ENCODE measurements at regions not wholly inside any gene's neighbourhood (a gene's known extent, or its start where the extent isn't known, plus 50 kb on each side); places are given as distances from the start of the nearest gene placed in this dataset.

DNA sequence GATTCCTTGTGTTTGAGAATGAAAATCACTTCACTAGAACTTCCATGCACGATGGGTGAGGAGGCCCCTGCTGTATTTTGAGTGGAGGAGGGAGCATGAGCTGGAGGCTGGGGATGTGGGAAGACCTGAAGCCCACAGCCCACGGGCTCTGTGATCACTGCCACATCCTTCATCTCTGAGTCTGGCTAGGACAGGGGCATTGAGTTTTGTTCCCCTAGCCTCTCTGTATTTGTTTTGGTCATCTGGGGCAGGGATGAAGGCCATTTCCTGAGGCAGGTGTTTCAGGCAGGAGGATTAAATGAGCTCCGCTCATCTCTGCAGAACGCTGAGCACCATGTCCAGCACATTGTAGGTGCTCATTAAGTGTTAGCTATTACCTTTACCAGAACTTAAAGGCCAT lies 293.6 kb downstream of the GLRX3 start:
- DNase-seq (ENCODE audit: low read depth in 2 of 2) = no peak

DNA sequence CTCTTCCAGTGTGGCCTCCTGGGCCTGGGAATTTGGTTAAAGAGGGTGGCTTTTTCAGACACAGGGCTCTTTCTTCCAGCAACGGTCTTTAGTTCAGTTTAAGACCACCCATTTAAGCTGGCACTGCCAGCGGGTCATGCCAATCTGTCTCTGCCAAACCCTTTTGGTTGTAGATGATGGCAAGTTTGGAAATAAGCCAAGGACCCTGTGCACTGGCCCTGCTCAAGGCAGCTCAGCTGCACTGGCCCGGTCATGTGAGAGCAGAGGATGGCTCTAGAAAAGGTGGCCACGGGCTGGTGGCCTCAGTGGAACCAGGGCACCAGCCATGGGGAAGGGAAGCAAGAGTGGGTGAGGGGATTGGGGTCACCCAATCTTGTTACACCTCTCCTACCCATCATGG lies 294.1 kb downstream of the GLRX3 start:
- DNase-seq (ENCODE audit: low read depth in 2 of 2) = no peak

DNA sequence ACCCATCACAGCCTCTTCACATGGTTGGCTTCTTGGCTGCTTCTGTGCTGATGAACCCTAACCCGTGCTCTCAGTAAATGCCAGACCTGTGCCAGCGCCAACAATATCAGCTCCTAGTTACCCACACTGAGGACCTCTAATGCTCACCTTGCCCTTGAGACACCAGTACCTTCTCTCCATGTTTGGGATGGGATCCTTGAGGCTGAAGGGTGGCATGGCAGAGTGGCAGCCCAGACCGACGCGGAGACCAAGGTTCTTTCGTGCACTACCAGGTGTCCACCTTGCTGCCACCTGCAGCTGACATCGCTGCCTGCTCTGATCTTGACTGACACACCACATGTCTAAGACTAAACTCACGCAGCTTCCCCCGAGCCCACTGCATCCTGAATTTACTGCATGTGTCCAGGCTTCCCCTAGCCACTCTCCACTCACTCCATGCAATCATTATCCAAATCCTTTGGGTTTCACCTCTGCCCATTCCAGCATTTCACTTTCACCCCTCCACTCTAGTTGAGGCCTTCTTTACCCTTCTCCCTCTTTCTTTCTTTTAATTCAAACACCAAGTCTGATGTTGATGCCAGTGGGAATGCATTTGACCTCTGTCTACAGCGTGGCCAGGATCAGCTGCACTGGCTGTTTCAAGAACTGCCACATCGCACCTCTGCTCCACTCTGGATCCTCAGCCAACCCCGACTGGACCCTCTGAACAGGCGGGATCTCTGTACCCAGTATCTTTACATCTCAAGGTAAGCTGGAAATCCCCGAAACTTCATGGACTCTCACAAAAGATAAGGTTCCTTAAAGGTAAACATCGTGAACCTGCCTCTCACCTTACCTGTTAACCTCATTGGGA lies 294.9 kb downstream of the GLRX3 start:
- no peak for DNase-seq (ENCODE audit: low read depth in 2 of 2)

DNA sequence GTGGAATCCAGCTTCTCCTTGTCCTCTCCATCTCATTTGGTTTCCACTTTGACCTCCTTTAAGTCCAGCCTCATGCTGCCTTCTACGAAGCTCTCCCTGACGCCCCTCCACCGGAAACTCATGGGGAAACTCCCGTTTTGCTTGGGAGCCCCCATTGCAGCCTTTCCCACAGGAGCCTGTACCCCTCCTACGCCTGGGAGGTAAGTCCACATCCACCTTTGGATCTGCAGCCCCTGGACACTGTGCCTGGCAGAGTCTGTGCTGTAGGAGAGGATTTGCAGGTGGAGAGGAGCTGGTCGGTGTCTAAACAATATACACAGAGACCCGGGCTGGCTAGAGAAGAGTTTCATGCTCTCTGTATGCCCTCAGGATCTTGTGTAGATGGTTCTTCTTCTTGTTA lies 296.1 kb downstream of the GLRX3 start:
- no peak for DNase-seq (ENCODE audit: low read depth in 2 of 2)

DNA sequence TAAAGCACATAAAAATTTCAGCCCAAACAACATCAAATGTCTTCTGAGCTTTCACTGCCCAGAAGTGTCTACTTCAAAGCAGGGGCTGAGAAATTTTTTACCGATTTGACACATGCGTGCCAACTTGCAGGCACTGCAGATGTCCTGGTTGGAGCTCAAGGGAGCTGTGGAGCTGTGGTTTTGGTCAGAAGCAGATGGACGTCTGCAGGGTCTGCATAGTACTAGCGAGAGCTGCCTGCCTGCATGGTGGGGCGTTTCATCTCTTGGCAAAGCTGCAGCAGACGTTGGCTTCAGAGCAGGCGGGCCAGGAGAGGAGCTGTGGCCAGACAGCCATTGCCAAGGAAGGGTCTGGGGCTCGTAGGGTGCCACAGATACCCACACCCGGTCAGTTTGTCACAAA lies 296.7 kb downstream of the GLRX3 start:
- DNase-seq (ENCODE audit: low read depth in 2 of 2) = no peak

DNA sequence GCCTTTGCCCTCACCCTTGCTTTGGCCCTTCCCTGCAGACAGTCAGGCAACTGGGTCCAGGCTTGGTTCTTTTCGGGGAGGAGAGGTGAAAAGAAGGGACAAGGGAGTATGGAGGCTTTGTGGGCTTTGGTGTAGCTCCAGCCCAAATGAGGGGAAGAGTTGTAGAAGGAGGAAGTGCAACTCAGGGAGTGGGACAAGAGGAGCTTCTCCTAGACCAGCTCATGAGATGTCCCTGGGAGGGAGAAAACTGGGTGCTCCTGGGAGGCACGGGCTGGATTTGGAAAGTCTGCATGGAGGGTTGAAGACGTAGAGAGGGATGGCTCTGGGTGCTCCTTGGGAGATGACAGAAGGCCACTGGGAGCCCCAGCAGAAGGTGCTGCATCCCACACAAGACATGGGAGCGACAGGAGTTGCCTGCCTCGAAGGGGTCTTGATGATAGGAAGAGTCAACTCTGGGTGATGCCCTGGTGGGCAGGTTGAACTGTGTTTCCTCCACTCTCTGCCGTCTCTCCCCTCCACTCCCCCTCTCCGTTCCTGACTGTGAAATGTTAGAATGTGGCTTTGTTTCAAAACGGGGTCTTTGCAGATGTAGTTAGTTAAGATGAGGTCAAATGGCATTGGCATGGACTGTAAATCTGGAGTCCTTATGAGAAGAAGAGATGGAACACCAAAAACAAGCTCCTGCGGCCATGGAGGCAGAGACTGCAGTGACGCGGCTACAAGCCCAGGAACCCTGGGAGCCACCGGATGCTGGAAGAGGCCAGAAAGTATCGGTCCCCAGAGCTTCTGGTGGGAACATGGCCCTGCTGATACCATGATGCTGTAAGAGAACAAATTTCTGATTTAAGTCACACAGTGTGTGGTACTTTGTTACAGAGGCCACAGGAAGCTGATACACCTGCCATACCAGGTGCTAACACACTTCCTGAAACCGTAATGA lies 298.5 kb downstream of the GLRX3 start:
- DNase-seq (ENCODE audit: low read depth in 2 of 2) = no peak

DNA sequence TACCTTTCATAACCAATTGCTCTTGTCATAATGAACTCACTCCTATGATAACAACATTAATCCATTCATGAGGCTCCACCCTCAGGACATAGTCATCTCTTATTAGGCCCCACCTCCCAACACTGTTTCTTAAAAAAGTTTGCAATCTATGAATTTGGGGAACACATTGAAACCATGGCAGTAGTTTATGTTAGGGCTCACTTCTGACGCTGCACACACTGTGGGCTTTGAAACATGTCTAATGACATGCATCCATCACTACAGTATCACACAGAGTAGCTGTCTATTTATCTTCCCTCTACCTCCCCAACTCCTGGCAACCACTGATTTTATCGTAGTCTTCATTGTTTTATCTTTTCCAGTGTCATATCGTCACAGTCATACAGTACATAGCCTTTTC lies 299.8 kb downstream of the GLRX3 start:
- DNase-seq (ENCODE audit: low read depth in 2 of 2) = no peak

DNA sequence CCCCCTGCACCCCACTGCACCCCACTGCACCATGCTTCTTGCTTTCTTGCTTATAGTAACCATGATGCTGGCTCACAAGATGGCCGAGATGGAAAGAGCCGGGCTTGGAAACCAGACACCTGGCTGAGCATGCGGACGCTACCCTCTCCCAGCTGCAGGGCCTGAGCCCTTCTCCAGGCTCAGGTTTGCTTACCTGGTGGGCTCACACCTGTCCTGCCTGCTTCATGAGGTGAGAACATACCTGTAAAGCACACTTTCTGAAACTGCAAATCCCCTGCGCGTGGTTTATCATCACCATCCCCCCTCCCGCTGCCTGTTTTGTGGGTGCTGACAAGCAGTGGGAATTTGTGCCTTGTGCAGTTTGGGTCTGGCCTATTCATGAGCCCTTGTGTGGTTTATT lies 302.7 kb downstream of the GLRX3 start:
- DNase-seq (ENCODE audit: low read depth in 2 of 2) = no peak

DNA sequence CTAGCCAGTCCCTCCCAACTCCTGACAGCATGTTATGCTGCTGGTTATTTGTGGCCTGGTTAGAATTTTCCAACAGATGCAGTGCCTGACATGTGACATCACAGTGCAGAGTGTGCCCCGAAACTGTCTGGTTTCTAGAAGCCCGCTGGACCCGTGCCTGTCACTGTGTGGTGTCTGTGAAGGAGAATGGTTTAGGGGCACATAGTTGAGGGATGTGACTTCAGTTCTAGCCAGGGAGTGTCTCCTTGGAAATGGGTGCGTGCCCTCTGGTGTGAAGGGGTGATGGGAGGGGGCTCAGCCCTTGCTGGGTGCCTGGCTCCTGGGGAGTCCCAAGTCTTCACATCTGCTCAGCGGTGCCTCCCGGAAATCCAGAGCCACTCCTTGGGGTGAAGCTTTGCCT lies 303.6 kb downstream of the GLRX3 start:
- DNase-seq (ENCODE audit: low read depth in 2 of 2) = no peak

DNA sequence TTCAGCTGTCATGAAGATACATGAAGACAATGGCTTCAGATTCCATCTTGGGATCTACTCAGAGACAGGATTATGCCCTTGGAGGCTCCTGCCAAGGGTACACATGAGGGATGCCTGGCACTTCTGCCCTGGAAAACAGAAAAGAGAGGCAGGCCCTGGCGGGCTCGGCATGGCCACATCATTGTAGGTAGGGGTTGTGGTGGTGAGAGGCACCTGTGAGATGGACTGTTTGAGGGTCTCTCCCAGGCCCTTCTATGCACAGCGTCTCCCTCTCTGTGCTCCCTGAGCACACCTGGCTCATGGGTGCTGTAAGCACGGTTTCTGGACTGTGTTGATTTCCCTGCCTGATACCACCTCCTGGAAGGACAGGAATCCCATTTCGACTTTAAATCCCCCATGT lies 304.3 kb downstream of the GLRX3 start:
- no peak for DNase-seq (ENCODE audit: low read depth in 2 of 2)

DNA sequence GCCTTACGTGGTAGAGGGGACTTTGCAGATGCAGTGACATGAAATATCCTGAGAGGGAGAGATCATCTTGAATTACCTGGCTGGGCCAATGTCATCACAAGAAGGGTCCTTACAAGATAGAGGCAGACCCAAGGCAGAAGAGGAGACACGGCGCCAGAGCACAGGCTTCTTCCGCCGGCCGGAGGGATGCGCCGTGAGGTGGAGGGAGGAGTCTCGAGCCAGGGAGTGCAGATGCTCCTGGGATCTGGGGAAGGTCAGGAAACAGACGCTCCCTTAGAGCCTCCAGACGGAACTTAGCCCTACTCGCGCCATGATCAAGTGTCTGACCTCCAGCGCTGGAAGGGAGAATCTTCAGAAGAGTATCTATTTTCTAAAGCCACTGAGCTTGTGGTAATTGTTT lies 304.8 kb downstream of the GLRX3 start:
- DNase-seq (ENCODE audit: low read depth in 2 of 2) = no peak

DNA sequence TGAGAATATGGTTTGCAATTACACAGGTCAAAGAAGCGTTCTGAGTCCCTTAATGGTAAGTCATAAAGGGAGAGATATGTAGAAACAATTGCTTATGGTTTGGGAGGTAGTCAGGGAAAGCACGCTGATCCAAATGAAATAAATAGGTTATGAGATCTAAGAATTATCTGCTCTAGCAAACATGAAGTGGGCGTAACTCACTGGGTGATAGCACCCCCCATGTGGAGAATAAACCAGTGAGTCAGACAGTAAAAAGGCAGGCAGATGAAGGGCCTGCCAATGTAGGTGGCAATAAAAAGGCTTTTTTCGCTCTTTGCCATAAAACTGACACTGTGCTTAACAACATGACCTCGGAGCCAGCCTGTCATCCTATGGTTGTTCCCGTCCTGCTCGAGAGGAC lies 306.9 kb downstream of the GLRX3 start:
- DNase-seq (ENCODE audit: low read depth in 2 of 2) = no peak

DNA sequence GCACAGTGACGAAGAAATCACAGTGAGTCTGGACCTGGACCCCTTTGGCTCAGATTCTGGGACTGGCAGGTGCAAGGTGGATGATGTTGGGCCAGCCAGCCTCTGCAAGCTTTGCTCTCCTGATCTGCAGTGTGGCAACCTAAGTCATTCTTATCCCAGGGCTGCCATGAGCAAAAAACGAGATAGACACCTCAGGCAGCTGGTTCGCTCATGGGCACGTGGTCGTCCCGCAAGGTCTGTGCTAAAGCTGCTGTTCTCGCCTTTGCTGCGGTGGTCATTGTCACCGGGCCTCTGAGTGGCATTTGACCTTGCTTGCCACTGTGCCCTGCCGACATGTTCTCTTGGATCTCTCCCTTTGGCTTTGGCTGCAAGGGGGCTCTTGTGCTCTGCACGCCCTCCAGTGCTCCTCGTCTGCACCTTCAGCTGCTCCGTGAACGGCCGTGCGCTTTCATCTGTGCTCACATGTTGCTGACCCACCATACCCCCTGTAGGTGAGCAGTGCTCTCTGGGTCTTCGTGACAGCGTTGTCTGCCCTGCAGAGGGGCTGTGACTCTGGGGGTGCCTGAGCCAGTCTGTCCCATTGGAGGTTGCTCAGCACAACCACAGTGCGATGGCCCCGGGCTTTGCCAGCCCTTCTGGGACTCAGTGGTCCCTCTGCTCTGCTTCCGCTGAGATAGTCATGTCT lies 317.0 kb downstream of the GLRX3 start:
- no peak for DNase-seq (ENCODE audit: low read depth in 2 of 2)

DNA sequence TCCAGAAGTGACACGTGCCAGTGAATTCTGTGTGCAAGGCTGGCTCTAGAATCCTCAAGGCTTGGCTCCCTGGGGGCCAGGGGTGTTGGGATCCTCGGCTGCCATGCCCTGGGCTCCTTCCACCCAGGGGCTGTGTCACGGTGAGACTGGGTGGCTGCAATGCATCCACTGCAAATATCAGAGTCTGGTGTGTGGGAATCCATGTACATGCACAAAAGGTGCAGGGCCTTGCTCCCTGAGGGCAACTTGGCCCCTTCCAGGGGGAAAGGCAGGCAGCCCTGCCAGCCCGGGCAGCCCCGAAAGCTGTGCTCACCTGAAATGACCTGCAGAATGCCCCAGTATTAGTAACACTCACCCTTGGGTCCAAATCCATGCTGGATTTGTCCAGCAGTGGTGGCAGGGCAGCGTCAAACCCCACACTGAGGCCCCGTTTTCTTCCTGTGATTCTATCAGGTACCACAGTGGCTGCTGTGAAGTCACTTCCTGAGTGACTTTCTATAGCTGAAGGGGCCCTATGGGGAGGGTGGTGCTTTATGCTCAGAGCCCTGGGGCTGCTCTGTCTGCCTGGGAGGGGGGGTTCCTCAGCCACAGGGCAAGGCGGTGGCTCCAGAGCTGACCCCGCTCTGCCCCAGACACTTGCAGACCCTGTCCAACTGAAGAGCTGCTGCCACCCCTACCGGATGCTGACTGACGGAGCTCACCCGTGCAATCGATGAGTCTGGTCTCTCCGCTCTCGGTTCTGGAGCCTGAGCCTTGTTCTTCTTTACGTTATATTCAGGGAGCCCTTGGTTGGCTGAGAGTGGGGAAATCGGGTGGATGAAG lies 317.7 kb downstream of the GLRX3 start:
- DNase-seq (ENCODE audit: low read depth in 2 of 2) = no peak

DNA sequence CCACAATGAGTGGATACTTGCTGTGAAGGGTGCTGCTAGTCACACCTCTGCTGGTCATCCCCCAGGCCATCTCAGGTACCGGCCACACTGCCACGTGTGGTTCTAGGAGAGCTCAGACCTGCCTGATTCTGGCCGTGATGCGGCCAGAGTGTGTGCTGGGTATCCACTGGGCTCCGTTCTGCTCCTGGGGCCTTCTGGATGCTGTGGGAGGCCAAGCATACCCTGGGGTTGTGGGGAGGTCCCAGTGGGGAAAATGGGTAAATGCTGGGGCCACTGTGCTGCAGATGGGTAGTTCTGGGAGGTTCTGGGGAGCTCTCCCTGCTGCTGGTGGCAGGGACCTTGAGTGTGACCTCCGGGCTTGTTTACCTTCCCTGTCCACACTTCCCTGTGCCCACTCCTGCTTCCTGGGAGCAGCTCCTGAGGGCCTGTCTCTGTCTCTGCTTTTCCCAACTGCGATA lies 318.4 kb downstream of the GLRX3 start:
- no peak for DNase-seq (ENCODE audit: low read depth in 2 of 2)

DNA sequence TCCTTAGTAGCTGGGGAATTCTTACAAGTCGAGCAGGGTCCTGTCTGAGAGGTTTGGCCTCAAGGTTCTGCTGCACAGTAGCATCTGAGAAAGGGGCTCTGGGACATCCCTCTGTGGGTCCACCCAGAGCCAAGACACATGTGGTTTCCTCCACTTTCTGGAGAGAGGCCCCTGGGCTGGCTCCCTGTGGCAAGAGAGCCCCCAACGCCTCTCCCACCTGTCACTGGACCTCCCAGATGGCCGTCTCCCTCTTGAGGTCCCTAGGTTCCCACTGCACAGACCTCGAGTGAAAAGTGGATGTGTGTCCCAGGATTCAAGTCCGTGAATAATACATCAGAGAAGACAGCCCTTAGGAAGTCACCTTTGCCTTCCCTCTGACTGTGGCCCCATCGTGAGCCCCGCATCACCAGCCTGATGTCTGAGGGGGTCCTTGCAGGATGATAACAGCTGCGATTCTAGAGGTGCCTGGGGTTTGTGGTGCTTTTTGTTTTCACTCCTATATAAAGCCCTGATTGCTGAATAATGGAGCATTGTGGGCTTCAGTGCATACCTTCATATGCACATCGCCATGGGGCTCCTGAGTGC lies 319.0 kb downstream of the GLRX3 start:
- no peak for DNase-seq (ENCODE audit: low read depth in 2 of 2)

DNA sequence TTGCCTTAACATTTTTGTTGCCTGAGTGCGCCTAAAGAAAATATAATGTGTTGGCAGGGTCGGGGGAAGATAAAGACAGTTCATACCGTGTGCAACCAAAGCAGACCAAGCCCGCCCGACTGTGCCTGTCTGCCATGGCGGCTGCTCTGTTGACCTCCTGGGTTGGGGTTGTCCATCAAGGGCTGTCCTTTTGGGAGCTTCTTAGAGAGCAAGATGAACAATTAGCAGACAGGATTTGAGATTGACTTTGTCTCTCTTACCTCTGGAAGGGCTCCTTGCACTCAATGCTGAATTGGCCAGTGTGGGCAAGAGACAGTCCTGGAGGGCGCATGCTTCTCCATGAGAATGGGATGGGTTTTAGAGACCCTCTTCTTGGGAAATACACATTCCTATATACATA lies 319.6 kb downstream of the GLRX3 start:
- DNase-seq (ENCODE audit: low read depth in 2 of 2) = no peak

DNA sequence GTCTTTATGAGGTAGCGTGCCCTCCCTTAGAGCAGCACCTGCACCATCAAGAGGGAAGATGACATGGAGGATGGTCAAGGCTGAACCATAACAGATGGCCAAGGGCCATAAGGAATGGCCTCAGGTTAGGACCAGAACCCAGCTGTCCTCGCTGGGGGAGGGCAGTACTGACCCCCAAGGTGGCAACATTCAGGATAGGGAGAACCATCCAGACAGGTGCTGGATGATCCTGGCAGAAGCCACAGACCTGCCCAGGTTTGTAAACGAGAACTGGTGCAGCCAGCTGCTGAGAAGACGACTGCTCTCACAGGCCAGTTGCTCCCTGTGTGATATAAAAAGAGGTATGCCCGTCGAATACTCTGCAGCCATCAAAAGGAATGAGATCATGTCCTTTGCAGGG lies 320.4 kb downstream of the GLRX3 start:
- no peak for DNase-seq (ENCODE audit: low read depth in 2 of 2)

DNA sequence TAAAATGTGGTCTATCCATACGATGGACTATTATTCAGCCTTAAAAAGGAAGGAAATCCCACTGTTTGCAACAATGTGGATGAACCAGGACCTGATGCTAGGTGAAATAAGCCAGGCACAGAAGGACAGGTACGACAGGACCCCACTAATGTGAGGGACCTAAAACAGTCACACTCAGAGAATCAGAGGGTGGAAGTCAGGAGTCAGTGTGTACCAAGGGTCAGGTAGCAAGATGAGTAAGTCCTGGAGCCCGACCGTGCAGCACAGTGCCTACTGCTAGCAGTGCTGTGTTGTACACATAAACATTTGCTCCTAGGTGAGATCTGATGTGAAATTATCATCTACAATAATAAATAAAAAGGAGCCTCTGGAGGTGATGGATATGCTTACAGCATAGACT lies 322.3 kb downstream of the GLRX3 start:
- DNase-seq (ENCODE audit: low read depth in 2 of 2) = no peak

DNA sequence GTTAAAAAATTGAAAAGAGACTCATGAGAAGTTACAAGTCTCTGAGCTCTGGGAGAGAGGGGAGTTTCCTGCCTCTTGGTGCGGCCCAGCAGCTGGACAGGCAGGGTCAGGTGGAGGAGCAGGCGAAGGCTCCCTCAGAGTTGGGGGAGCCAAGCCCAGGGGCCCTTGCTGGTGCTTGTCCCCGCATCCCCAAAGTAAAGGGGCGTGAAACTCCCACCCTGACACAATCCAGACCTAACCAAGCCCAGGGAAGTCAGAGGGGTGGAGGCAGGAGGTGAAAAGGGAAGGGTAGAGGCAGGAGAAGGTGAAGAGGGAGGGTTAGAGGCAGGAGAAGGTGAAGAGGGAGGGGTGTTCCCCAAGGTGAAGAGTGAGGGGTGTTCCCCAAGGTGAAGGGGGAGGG lies 322.8 kb downstream of the GLRX3 start:
- no peak for DNase-seq (ENCODE audit: low read depth in 2 of 2)
